ENCODE measurements at regions not wholly inside any gene's neighbourhood (a gene's known extent, or its start where the extent isn't known, plus 50 kb on each side); places are given as distances from the start of the nearest gene placed in this dataset.

DNA sequence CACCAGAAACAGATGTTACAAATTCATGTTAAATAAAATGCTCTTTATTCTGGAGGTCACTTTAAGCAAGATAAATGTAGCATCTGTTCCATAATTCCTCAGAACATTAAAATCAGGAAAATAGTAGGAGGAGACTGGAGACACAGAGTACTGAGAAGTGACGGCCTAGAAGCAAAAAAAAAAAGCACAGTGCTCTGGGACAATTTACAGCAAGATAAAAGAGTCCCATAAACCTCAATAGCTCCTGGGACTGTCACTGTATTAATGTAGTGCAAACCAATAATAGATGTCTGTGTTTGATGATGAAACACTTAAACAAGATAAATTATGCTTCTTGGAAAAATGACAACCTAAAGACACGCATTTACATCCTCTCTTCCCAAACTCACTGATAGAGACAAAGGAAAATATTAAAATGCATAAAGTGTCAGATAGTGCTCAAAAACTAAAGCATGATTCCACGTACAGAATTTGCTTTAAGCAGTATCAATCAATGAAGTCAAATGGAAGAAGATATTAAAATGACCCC, 338.8 kb upstream of the REG3G start:
- TF ChIP-seq, protein P1, sequence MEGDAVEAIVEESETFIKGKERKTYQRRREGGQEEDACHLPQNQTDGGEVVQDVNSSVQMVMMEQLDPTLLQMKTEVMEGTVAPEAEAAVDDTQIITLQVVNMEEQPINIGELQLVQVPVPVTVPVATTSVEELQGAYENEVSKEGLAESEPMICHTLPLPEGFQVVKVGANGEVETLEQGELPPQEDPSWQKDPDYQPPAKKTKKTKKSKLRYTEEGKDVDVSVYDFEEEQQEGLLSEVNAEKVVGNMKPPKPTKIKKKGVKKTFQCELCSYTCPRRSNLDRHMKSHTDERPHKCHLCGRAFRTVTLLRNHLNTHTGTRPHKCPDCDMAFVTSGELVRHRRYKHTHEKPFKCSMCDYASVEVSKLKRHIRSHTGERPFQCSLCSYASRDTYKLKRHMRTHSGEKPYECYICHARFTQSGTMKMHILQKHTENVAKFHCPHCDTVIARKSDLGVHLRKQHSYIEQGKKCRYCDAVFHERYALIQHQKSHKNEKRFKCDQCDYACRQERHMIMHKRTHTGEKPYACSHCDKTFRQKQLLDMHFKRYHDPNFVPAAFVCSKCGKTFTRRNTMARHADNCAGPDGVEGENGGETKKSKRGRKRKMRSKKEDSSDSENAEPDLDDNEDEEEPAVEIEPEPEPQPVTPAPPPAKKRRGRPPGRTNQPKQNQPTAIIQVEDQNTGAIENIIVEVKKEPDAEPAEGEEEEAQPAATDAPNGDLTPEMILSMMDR (IDR thresholded peaks at IDR 0.05; ENCODE audit: low read depth, low read length, missing control alignments): no peak
- no peak overlapping the region for H3K4me3 ChIP-seq (ENCODE audit: low read depth, low read length)
- no peak for DNase-seq (ENCODE audit: low read depth)
- in situ Hi-C loops (cut with HindIII; ENCODE audit: low sequenced_read_pairs): no loop called here

DNA sequence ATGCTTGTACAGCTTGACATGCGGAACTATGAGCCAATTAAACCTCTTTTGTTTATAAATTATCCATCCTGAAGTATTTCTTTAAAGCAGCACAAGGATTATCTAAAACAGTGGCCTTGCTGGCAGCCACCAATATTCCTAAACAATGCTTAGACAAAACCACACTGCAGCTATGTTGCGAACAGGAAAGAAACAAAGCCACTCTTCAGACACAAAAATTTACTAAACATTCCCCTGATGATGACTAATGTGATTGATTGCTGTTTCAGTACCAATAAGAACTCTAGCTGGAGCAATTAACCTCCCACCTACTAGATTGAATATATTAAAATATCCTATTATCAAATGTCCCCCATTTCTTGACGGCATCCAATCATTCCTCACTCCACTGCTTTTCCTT, 325.8 kb upstream of the REG3G start:
- TF ChIP-seq, protein P1 (IDR thresholded peaks at IDR 0.05; ENCODE audit: low read depth, low read length, missing control alignments): no peak
- no peak for DNase-seq (ENCODE audit: low read depth)
- no peak overlapping the region for H3K4me3 ChIP-seq (ENCODE audit: low read depth, low read length)
- in situ Hi-C loops (cut with HindIII; ENCODE audit: low sequenced_read_pairs): no loop called here

DNA sequence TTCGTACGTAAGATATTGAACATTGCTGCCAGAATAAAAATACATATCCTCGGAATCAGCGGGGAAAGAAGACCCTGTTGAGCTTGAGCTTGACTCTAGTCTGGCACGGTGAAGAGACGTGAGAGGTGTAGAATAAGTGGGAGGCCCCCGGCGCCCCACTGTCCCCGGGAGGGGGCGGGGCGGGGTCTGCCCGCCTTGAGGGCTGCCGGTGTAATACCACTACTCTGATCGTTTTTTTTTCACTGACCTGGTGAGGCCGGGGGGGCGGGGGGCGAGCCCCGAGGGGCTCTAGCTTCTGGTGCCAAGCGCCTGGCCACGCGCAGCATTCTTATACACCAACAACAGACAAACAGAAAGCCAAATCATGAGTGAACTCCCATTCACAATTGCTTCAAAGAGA, 324.0 kb upstream of the REG3G start:
- TF ChIP-seq, protein P1 (IDR thresholded peaks at IDR 0.05; ENCODE audit: low read depth, low read length, missing control alignments): no peak

DNA sequence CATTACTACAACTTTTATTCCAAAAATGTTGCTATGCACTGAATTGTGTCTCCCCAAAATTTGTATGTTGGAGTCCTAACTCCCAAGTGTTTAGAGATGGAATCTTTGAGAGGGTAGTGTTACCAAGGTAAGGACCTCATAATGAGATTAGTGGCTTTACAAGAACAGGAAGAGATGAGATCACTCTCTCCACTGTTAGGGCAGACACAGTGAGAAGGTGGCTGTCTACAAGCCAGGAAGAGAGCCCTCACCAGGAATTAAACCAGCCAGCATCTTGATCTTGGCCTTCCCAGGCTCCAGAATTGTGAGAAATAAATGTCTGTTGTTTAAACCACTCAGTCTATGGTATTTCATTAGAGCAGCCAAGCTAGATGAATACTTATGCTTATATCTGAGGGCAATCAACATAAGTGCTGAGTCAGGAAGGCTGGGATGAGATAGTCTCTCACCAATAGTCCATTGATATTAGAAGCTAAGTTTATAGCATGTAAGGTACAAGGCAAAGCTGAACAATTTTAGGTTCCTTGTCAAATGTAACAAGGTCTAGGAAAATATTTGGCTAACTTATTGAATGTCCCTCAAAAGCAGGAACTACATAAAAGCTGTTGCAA, 317.6 kb upstream of the REG3G start:
- TF ChIP-seq, protein P1 (IDR thresholded peaks at IDR 0.05; ENCODE audit: low read depth, low read length, missing control alignments): no peak
- DNase-seq (ENCODE audit: low read depth): no peak
- H3K4me3 ChIP-seq (ENCODE audit: low read depth, low read length): no peak overlapping the region
- in situ Hi-C loops (cut with HindIII; ENCODE audit: low sequenced_read_pairs): no loop called here

More for the DNA sequence above, 324.0 kb upstream of the REG3G start:
- in situ Hi-C loops (cut with HindIII; ENCODE audit: low sequenced_read_pairs): no loop called here
- no peak overlapping the region for H3K4me3 ChIP-seq (ENCODE audit: low read depth, low read length)
- DNase-seq (ENCODE audit: low read depth): no peak

DNA sequence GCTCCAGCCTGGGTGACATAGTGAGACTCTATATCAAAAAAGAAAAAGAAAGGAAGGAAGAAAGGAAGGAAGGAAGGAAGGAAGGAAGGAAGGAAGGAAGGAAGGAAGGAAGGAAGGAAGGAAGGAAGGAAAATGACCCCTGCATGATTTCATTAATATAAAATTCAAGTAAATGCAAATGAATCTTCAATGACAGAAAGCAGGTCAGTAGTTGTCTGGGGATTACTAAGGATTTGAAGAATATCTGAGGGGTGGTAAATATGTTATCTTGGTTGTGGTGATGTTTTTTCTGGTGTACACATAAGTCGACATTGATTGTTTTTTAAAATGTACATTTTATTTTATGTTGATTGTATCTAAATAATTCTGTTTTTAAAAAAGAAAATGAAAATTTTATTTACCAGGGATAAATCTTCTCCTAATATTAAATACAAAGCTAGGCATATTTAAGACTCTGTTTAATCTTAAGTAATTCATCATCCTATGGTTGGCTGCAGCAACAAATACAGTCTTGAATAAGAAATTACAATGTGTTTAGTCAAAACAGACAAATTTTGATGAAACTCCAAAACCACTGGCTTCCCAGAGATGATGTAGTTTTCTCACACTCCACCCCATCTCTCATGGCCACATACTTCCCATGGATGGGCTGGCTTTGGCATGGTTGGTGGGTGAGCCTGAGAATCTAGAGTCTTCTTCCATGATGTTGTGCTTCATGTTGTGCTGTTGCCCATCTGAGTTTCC, 314.7 kb upstream of the REG3G start:
- TF ChIP-seq, protein P1 (IDR thresholded peaks at IDR 0.05; ENCODE audit: low read depth, low read length, missing control alignments): no peak
- in situ Hi-C loops (cut with HindIII; ENCODE audit: low sequenced_read_pairs): no loop called here
- H3K4me3 ChIP-seq (ENCODE audit: low read depth, low read length): no peak overlapping the region
- DNase-seq (ENCODE audit: low read depth): no peak

DNA sequence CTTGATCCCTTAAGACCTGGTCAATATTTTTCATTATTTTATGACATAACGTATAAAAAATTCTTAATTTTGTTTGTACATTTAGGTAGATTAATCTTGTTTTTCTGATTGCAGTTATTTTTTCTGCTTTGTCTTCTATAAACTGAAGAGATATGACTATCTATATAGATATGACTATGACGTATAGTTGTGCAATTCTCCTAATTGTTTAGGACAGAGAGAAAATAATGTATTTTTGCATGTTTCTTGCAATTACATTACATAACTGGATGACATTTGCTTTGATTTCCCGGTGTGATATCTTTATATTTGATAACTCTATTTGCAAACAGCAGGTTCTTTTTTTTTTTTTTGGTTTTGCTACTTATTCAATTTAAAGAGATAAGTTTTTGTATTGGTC, 310.2 kb upstream of the REG3G start:
- H3K4me3 ChIP-seq (ENCODE audit: low read depth, low read length): no peak overlapping the region
- in situ Hi-C loops (cut with HindIII; ENCODE audit: low sequenced_read_pairs): no loop called here
- no peak for DNase-seq (ENCODE audit: low read depth)
- TF ChIP-seq, protein P1 (IDR thresholded peaks at IDR 0.05; ENCODE audit: low read depth, low read length, missing control alignments): no peak
